BE2C (cell line): ENCODE measurements at regions not wholly inside any gene's neighbourhood (a gene's known extent, or its start where the extent isn't known, plus 50 kb on each side); places are given as distances from the start of the nearest gene placed in this dataset.

Source experiments
- DNase-seq: peaks from one replicate; pipeline ENCODE4 v3.0.0-alpha.2; 2020
- H3K27me3 ChIP-seq: fragments of 250-450 bp; sonication (Bioruptor Pico); 2 replicates; pipeline ENCODE4 v1.5.1; 2020; ENCODE audit warnings: mild to moderate bottlenecking
- H3K36me3 ChIP-seq: fragments of 250-450 bp; sonication (Bioruptor Pico); 2 replicates; pipeline ENCODE4 v1.5.1; 2020; ENCODE audit warnings: mild to moderate bottlenecking
- H3K4me1 ChIP-seq: fragments of 250-450 bp; sonication (Bioruptor Pico); 2 replicates; pipeline ENCODE4 v1.5.1; 2020
- H3K4me3 ChIP-seq: 2 replicates; pipeline ENCODE4 v1.5.1; 2011; ENCODE audit warnings: low read depth, low read length
- H3K9me3 ChIP-seq: fragments of 250-450 bp; sonication (Bioruptor Pico); 2 replicates; pipeline ENCODE4 v1.5.1; 2020
- TF ChIP-seq, protein P1 (sequence below): IDR thresholded peaks from 2 replicates; pipeline ENCODE4 v1.5.1; 2012; ENCODE audit warnings: mild to moderate bottlenecking, low read depth, low read length

DNA sequence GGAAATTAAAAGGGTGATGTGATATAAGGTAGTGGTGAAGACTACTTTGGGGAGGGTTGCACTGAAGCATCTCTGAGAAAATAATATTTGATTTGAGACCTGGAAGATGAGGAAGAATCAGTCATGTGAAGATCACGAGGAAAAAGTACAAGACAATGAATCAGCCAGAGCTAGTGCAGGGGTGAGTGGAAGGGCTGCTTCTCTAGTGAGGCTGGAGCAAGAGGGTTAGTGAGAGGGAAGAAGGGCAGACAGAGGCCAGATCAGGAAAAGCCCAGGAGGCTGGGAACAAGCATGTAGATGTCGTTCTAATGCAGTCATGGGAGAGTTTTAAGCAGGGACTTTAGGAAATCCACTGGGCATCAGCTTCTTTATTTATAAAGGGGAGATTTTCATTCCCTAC, 504.2 kb upstream of the SALL1 start:
- no peak for DNase-seq
- H3K4me1 ChIP-seq: no peaks in the 10 kb centered on the region
- no peaks in the 10 kb centered on the region for H3K9me3 ChIP-seq
- no peaks in the 10 kb centered on the region for H3K27me3 ChIP-seq
- H3K4me3 ChIP-seq: no peak overlapping the region
- TF ChIP-seq, protein P1, sequence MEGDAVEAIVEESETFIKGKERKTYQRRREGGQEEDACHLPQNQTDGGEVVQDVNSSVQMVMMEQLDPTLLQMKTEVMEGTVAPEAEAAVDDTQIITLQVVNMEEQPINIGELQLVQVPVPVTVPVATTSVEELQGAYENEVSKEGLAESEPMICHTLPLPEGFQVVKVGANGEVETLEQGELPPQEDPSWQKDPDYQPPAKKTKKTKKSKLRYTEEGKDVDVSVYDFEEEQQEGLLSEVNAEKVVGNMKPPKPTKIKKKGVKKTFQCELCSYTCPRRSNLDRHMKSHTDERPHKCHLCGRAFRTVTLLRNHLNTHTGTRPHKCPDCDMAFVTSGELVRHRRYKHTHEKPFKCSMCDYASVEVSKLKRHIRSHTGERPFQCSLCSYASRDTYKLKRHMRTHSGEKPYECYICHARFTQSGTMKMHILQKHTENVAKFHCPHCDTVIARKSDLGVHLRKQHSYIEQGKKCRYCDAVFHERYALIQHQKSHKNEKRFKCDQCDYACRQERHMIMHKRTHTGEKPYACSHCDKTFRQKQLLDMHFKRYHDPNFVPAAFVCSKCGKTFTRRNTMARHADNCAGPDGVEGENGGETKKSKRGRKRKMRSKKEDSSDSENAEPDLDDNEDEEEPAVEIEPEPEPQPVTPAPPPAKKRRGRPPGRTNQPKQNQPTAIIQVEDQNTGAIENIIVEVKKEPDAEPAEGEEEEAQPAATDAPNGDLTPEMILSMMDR: no peak
- no peaks in the 10 kb centered on the region for H3K36me3 ChIP-seq

GRCh38 chr16:51651061-51651466, 500.0 kb upstream of the SALL1 start:
- H3K27me3 ChIP-seq: no peaks in the 10 kb centered on the region
- no peaks in the 10 kb centered on the region for H3K4me1 ChIP-seq
- no peaks in the 10 kb centered on the region for H3K9me3 ChIP-seq
- DNase-seq: no peak
- no peaks in the 10 kb centered on the region for H3K36me3 ChIP-seq
- TF ChIP-seq, protein P1: no peak
- H3K4me3 ChIP-seq: no peak overlapping the region

DNA sequence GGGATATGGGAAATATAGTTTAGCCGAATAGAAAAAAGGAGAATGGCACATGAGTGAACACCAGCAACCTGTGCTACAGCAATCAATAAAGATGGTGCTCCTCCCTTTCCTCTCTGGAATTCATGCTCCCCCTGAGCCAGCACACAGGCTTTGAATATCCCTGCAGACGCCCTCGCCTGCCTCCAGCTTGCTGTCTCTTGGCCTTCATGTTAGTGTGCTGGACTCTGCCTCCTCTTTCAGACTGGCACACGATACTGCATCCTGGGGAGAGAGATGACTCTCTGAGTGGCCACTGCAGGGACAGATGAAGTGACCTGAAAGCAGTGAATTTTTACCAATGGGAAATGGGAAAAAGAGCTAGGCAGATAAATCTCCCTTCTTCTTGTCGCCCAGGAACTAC, 498.6 kb upstream of the SALL1 start:
- TF ChIP-seq, protein P1: no peak
- no peaks in the 10 kb centered on the region for H3K9me3 ChIP-seq
- H3K4me1 ChIP-seq: no peaks in the 10 kb centered on the region
- H3K4me3 ChIP-seq: no peak overlapping the region
- H3K36me3 ChIP-seq: no peaks in the 10 kb centered on the region
- no peak for DNase-seq
- no peaks in the 10 kb centered on the region; the same call in 1 of the 2 replicates for H3K27me3 ChIP-seq

DNA sequence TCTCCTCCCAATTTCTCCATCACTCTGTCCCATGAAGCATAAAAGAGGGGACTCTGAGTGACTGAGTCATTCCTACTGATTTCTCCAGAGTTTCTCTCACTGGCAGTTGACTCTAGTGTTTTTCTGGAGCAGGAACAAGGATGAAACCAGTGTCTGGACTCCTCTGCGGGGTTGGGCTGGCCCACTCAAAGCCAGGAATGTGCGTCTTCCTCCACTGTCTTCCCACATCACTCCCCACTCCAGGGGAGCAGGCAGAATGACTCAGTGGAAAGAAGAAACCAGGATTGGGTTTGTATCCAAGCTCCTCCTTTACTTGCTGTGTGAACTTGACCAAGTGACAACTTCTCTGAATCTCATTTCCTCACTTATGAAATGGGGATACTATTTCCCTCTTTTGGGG, 497.5 kb upstream of the SALL1 start:
- no peaks in the 10 kb centered on the region for H3K4me1 ChIP-seq
- TF ChIP-seq, protein P1: no peak
- no peaks in the 10 kb centered on the region; the same call in 1 of the 2 replicates for H3K27me3 ChIP-seq
- DNase-seq: no peak
- H3K36me3 ChIP-seq: no peaks in the 10 kb centered on the region
- no peaks in the 10 kb centered on the region for H3K9me3 ChIP-seq
- H3K4me3 ChIP-seq: no peak overlapping the region

GRCh38 chr16:51641191-51641765, 490.2 kb upstream of the SALL1 start:
- no peak overlapping the region for H3K4me3 ChIP-seq
- H3K4me1 ChIP-seq: no peaks in the 10 kb centered on the region
- no peaks in the 10 kb centered on the region for H3K36me3 ChIP-seq
- H3K9me3 ChIP-seq: no peaks in the 10 kb centered on the region
- DNase-seq: no peak
- H3K27me3 ChIP-seq: peaks cover 12% of the 10 kb centered on the region
- TF ChIP-seq, protein P1: no peak

DNA sequence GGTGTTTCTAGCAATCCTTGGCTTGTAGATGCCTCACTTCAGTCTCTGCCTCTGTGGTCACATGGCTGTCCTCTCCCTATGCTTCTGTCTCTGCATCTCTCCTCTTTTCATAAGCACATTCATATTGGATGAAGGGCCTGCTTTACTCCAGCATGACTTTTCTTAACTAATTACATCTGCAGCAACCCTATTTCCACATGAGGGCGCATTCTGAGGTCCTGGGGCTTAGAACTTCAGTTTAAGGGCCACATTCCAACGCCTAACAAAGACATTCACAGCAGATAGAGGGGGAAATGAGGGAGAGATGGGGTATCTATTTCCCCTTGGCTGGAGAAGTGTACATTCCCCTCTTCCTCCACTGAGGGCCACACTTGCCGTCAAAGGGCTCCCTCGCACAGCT, 489.1 kb upstream of the SALL1 start:
- Histone ChIP-seq H3K27me3 (peaks cover 19% of the 10 kb centered on the region), H3K4me1 (no peaks in the 10 kb centered on the region), H3K36me3 (no peaks in the 10 kb centered on the region), H3K9me3 (no peaks in the 10 kb centered on the region), H3K4me3 (no peak overlapping the region)
- TF ChIP-seq, protein P1: no peak
- DNase-seq: no peak
